GM18498 (cell line): ENCODE measurements at regions not wholly inside any gene's neighbourhood (a gene's known extent, or its start where the extent isn't known, plus 50 kb on each side); places are given as distances from the start of the nearest gene placed in this dataset.
A peak's percentile ranks its signal among the peaks of the same experiment; 100 is the strongest.

ENCODE experiments used
- ATAC-seq: cut with Tn5 transposase; IDR thresholded peaks from one replicate; pipeline ENCODE4 v1.9.1; 2021; ENCODE audit warnings: mild to moderate bottlenecking, moderate library complexity; ENCODE audit not compliant: unreplicated experiment

GRCh38 chr5:98463676-98464075, 309.8 kb upstream of the RGMB start:
- no peak for ATAC-seq

GRCh38 chr5:98464737-98465330, 308.6 kb upstream of the RGMB start:
- peak; percentile 71 for ATAC-seq

GRCh38 chr5:98468188-98468869, 305.1 kb upstream of the RGMB start:
- no peak for ATAC-seq

GRCh38 chr5:98470747-98471146, 302.7 kb upstream of the RGMB start:
- ATAC-seq, result no peak

- no peak for ATAC-seq
Observed at GRCh38 chr5:98471458-98471857, 302.0 kb upstream of the RGMB start.

GRCh38 chr5:98474216-98474615, 299.2 kb upstream of the RGMB start:
- no peak for ATAC-seq

- ATAC-seq, result no peak
Observed at GRCh38 chr5:98474782-98475181, 298.7 kb upstream of the RGMB start.

- ATAC-seq, result no peak
Observed at GRCh38 chr5:98482321-98483300, 290.9 kb upstream of the RGMB start.

GRCh38 chr5:98483301-98483685, 290.2 kb upstream of the RGMB start:
- ATAC-seq, result no peak

GRCh38 chr5:98489021-98489420, 284.4 kb upstream of the RGMB start:
- no peak for ATAC-seq

GRCh38 chr5:98490348-98490747, 283.1 kb upstream of the RGMB start:
- no peak for ATAC-seq

- ATAC-seq, result no peak
Observed at GRCh38 chr5:98492258-98492657, 281.2 kb upstream of the RGMB start.

- no peak for ATAC-seq
Observed at GRCh38 chr5:98497418-98497817, 276.0 kb upstream of the RGMB start.

GRCh38 chr5:98498028-98498427, 275.4 kb upstream of the RGMB start:
- ATAC-seq, result no peak

- no peak for ATAC-seq
Observed at GRCh38 chr5:98499892-98500291, 273.6 kb upstream of the RGMB start.

- no peak for ATAC-seq
Observed at GRCh38 chr5:98500811-98501210, 272.7 kb upstream of the RGMB start.

- no peak for ATAC-seq
Observed at GRCh38 chr5:98503616-98504015, 269.8 kb upstream of the RGMB start.

GRCh38 chr5:98504505-98504904, 269.0 kb upstream of the RGMB start:
- ATAC-seq, result no peak

- ATAC-seq, result no peak
Observed at GRCh38 chr5:98510143-98510985, 263.1 kb upstream of the RGMB start.

GRCh38 chr5:98513380-98513779, 260.1 kb upstream of the RGMB start:
- ATAC-seq, result no peak

- ATAC-seq, result no peak
Observed at GRCh38 chr5:98514215-98514614, 259.2 kb upstream of the RGMB start.
